Ishikawa (cell line): ENCODE measurements at regions not wholly inside any gene's neighbourhood (a gene's known extent, or its start where the extent isn't known, plus 50 kb on each side); places are given as distances from the start of the nearest gene placed in this dataset.

ENCODE experiments used
- CEBPB ChIP-seq: IDR thresholded peaks from 2 replicates; pipeline ENCODE4 v1.6.1; 2012
- CREB1 ChIP-seq: IDR thresholded peaks from 2 replicates; pipeline ENCODE4 v1.6.1; 2012; ENCODE audit warnings: low read depth
- EGR1 ChIP-seq: IDR thresholded peaks from 2 replicates; pipeline ENCODE4 v1.6.1; 2012
- EP300 ChIP-seq: IDR thresholded peaks from 2 replicates; pipeline ENCODE4 v1.6.1; 2012; ENCODE audit warnings: borderline replicate concordance
- FOXM1 ChIP-seq: IDR thresholded peaks from 2 replicates; pipeline ENCODE4 v1.6.1; 2012; ENCODE audit warnings: low read depth, borderline replicate concordance
- MAX ChIP-seq: IDR thresholded peaks from 2 replicates; pipeline ENCODE4 v1.6.1; 2012
- NFIC ChIP-seq: IDR thresholded peaks from 2 replicates; pipeline ENCODE4 v1.6.1; 2012
- RAD21 ChIP-seq: IDR thresholded peaks from 2 replicates; pipeline ENCODE4 v1.6.1; 2012; ENCODE audit warnings: low read depth
- REST ChIP-seq: IDR thresholded peaks from 2 replicates; pipeline ENCODE4 v1.6.1; 2012; ENCODE audit warnings: low read depth, mild to moderate bottlenecking
- TAF1 ChIP-seq: IDR thresholded peaks from 2 replicates; pipeline ENCODE4 v1.6.1; 2012; ENCODE audit warnings: low read depth, mild to moderate bottlenecking
- TCF12 ChIP-seq: IDR thresholded peaks from 2 replicates; pipeline ENCODE4 v1.6.1; 2012; ENCODE audit warnings: low read depth
- TEAD4 ChIP-seq: IDR thresholded peaks from 2 replicates; pipeline ENCODE4 v1.6.1; 2012
- USF1 ChIP-seq: IDR thresholded peaks from 2 replicates; pipeline ENCODE4 v1.6.1; 2012
- YY1 ChIP-seq: IDR thresholded peaks from 2 replicates; pipeline ENCODE4 v1.6.1; 2012; ENCODE audit warnings: low read depth
- ZBTB7A ChIP-seq: IDR thresholded peaks from 2 replicates; pipeline ENCODE4 v1.6.1; 2012; ENCODE audit warnings: low read depth

GRCh38 chr13:53408306-53408705 lies 379.7 kb downstream of the OLFM4 start:
- TF ChIP-seq TEAD4 (no peak), RAD21 (no peak), CREB1 (no peak), USF1 (no peak), TCF12 (no peak), REST (no peak), ZBTB7A (no peak), NFIC (no peak), CEBPB (no peak), EGR1 (no peak)

GRCh38 chr13:53408847-53409568 lies 380.4 kb downstream of the OLFM4 start:
- TF ChIP-seq TEAD4 (no peak), TCF12 (no peak), TAF1 (no peak), ZBTB7A (no peak), NFIC (no peak), EP300 (no peak), MAX (no peak), REST (no peak), USF1 (no peak), FOXM1 (no peak), CEBPB (no peak), YY1 (no peak), EGR1 (no peak), RAD21 (no peak), CREB1 (no peak)

GRCh38 chr13:53411463-53411862 lies 382.9 kb downstream of the OLFM4 start:
- TF ChIP-seq TEAD4 = no peak
- no peak for TF ChIP-seq EGR1
- no peak for TF ChIP-seq CREB1
- TF ChIP-seq CEBPB = no peak

- TF ChIP-seq USF1 (no peak), TAF1 (no peak), MAX (no peak)
Measured at GRCh38 chr13:53415135-53415534, 386.5 kb downstream of the OLFM4 start.

GRCh38 chr13:53417601-53418000 lies 389.0 kb downstream of the OLFM4 start:
- no peak for TF ChIP-seq EP300

- TF ChIP-seq TCF12 (no peak), CREB1 (no peak), NFIC (no peak), ZBTB7A (no peak), TAF1 (no peak), MAX (no peak)
Measured at GRCh38 chr13:53422415-53422814, 393.8 kb downstream of the OLFM4 start.

- TF ChIP-seq CREB1 = no peak
Measured at GRCh38 chr13:53436396-53436795, 407.8 kb downstream of the OLFM4 start.
